ENCODE measurements at regions not wholly inside any gene's neighbourhood (a gene's known extent, or its start where the extent isn't known, plus 50 kb on each side); places are given as distances from the start of the nearest gene placed in this dataset.

DNA sequence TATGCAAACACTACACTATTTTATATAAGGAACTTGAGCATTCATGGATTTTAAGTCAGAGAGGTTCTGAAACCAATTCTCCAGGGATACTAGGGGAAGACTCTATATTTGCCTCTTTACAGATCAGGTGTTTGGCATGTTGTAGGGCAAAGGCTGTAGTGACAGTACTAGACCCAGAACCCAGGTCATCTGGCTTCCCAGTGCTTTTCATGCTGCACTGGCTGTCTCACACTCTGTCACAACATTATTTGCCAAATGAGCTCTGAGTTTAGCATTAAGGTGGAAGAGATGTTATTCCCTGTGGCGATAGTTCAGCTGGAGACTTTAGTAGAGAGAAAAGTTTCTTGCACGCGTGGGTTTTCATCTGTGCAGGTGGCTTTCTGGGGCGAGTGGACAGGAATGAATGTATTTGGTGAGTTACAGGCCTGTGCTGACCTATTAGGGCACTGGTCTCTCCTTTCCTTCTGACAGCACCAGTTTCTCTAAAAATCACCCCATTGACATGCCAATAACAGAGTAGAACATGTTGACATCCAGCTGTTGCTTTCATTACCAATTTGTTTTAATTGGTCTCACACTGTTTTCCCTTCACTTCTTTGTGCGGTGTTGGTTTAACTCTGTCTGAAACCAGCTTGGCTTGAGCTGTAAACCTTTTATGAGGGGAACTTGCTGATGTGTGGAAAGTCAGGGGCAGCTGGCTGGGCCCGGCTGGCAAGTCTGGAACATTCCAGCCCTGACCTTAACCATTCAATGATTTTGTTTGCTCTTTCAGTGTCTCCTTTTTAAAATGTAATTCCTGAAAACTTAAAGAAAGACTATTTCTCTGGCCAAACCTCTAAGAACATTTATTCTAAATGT is 643.0 kb upstream of the FAM98A start:
- H3K4me1 ChIP-seq = no peaks in the 10 kb centered on the region
- no peaks in the 10 kb centered on the region for H3K36me3 ChIP-seq
- peaks cover 0 to 9% (median 0%) of the 10 kb centered on the region in 11 donors for H3K9me3 ChIP-seq
- H3K27me3 ChIP-seq = no peaks in the 10 kb centered on the region
- DNase-seq (no peak), ATAC-seq (no peak)
- TF ChIP-seq, protein P1, sequence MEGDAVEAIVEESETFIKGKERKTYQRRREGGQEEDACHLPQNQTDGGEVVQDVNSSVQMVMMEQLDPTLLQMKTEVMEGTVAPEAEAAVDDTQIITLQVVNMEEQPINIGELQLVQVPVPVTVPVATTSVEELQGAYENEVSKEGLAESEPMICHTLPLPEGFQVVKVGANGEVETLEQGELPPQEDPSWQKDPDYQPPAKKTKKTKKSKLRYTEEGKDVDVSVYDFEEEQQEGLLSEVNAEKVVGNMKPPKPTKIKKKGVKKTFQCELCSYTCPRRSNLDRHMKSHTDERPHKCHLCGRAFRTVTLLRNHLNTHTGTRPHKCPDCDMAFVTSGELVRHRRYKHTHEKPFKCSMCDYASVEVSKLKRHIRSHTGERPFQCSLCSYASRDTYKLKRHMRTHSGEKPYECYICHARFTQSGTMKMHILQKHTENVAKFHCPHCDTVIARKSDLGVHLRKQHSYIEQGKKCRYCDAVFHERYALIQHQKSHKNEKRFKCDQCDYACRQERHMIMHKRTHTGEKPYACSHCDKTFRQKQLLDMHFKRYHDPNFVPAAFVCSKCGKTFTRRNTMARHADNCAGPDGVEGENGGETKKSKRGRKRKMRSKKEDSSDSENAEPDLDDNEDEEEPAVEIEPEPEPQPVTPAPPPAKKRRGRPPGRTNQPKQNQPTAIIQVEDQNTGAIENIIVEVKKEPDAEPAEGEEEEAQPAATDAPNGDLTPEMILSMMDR (IDR thresholded peaks at IDR 0.05) = no peak
- no peak overlapping the region for H3K4me3 ChIP-seq
- no peak overlapping the region for H3K27ac ChIP-seq
- intact Hi-C loops (cut with DNase I) = loop anchor here in 1 of 10 donors (5.0 kb wide), 1 partner anchor 240 kb away; no protein-coding TSS in a partner anchor
- 77 to 80% methylated on average over 6 of the region's 6 CpGs for WGBS, 2 donors

DNA sequence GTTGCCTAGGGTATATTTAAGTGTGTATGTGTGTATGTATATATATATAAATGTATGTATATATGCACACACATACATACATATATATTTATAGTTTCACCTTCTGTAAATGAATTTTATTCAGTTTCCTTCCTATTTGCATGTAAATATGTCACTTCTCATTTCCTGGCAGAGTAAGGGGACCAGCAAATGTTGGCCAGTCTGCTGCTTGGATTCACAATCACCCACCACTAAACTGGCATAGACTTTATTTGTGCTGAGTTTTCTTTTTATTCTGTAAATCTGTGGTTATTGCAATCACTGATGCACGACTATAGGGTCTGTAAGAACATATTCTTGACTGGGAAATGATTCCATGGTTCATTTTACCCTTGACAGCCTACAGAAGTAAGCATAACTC is 640.4 kb upstream of the FAM98A start:
- no peak overlapping the region for H3K27ac ChIP-seq
- H3K4me3 ChIP-seq = no peak overlapping the region
- WGBS, 2 donors = 68 to 70% methylated on average over 1 of the region's 1 CpG
- DNase-seq (no peak), ATAC-seq (no peak)
- peaks cover 0 to 18% (median 0%) of the 10 kb centered on the region in 11 donors for H3K9me3 ChIP-seq
- H3K27me3 ChIP-seq = no peaks in the 10 kb centered on the region
- intact Hi-C loops (cut with DNase I) = no loop called here
- H3K36me3 ChIP-seq = no peaks in the 10 kb centered on the region
- H3K4me1 ChIP-seq = no peaks in the 10 kb centered on the region
- TF ChIP-seq, protein P1 (IDR thresholded peaks at IDR 0.05) = no peak

DNA sequence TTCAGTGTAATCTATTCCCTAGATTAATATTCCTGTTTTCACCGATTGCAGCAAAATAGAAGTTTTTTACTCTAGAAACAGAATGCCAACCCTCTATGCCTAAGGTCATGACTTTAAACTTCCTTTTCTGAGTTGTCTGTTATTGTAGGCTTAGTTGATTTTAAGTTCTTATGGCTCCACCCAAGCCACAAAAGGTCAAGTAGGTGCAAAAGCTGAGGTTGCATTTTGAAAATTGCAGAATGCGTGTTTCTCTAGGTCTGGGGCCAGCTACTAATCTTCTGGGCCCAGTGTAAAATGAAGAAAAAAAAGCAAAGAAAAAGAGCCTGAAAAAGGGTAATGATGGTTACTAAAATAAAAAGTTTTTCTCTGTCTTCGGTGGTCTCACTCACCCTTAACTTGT is 635.7 kb upstream of the FAM98A start:
- intact Hi-C loops (cut with DNase I) = no loop called here
- WGBS, 2 donors = 74 to 85% methylated on average over 3 of the region's 3 CpGs
- no peak for ATAC-seq

DNA sequence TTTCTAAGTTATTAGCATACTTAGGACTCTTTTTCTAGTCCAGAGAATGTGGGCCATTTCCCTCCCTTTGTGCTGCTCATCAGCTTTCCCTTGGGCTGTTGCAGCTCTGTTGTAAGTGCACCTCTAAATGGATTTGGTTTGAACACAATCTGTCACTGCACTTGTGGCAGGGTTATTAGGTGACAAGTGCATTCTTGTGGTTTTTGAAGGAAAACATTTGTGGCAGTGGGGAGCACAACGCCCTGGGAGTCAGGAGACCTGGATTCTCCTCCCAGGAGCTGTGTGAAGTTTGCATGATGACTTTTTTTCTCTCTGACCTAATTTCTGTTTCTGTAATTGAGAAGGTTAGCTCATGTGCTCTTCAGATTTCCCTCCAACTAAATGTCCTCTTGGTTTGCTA is 630.9 kb upstream of the FAM98A start:
- TF ChIP-seq, protein P1 (IDR thresholded peaks at IDR 0.05) = no peak
- ATAC-seq = no peak
- no peaks in the 10 kb centered on the region for H3K9me3 ChIP-seq
- H3K4me3 ChIP-seq = no peak overlapping the region
- intact Hi-C loops (cut with DNase I) = no loop called here
- H3K27ac ChIP-seq = no peak overlapping the region
- WGBS, 2 donors = 50 to 64% methylated on average over 1 of the region's 1 CpG
- DNase-seq = no peak
- H3K36me3 ChIP-seq = no peaks in the 10 kb centered on the region
- no peaks in the 10 kb centered on the region for H3K4me1 ChIP-seq
- peaks cover 0 to 2% (median 0%) of the 10 kb centered on the region in 7 donors for H3K27me3 ChIP-seq

More for the DNA sequence above, 635.7 kb upstream of the FAM98A start:
- Histone ChIP-seq H3K27ac (no peak overlapping the region), H3K36me3 (no peaks in the 10 kb centered on the region), H3K4me1 (no peaks in the 10 kb centered on the region), H3K9me3 (peaks cover 0 to 18% (median 0%) of the 10 kb centered on the region in 11 donors), H3K4me3 (no peak overlapping the region), H3K27me3 (no peaks in the 10 kb centered on the region)
- TF ChIP-seq, protein P1 (IDR thresholded peaks at IDR 0.05) = no peak
- no peak for DNase-seq

All from heart right ventricle (tissue), 16 donors.